Upper lobe of left lung (tissue), 4 donors: ENCODE measurements at regions not wholly inside any gene's neighbourhood (a gene's known extent, or its start where the extent isn't known, plus 50 kb on each side); places are given as distances from the start of the nearest gene placed in this dataset.

Source experiments
- CTCF ChIP-seq, 6 experiments: fragments of 450-650 bp in 4 of 6; fragments of 200-600 bp in 2 of 6; sonication (generic) in 2 of 6; IDR thresholded peaks; one replicate each; pipeline ENCODE4 v1.5.1; 2016 to 2019; ENCODE audit warnings: antibody characterized with exemption in 6 of 6
- POLR2A ChIP-seq, 4 donors: fragments of 450-650 bp; IDR thresholded peaks; one replicate each; pipeline ENCODE4 v1.5.1; 2016 to 2017; ENCODE audit warnings: antibody characterized with exemption in 4 of 4, mild to moderate bottlenecking in 2 of 4

GRCh38 chr3:18752273-18752934, 327.3 kb upstream of the SATB1 start:
- no peak for TF ChIP-seq POLR2A (IDR thresholded peaks at IDR 0.05)
- TF ChIP-seq CTCF (IDR thresholded peaks at IDR 0.05) = no peak
